Astrocyte of the cerebellum (primary cell): ENCODE measurements at regions not wholly inside any gene's neighbourhood (a gene's known extent, or its start where the extent isn't known, plus 50 kb on each side); places are given as distances from the start of the nearest gene placed in this dataset.
"Not testable (repeated sequence)": the region's sequence is repeated elsewhere in the genome, so short reads cannot be mapped to it uniquely, and the experiment has no call there.

Source experiments
- DNase-seq: peaks from one replicate; pipeline ENCODE4 v3.0.0-alpha.2; 2011; ENCODE audit warnings: low read depth
- H3K4me3 ChIP-seq: 2 replicates; pipeline ENCODE4 v1.5.1; 2011; ENCODE audit warnings: mild to moderate bottlenecking, low read depth, low read length, moderate library complexity
- in situ Hi-C: cut with HindIII; loops from 2 replicates; pipeline ENCODE4 v1.10.0; 2017; ENCODE audit warnings: low sequenced_read_pairs
- TF ChIP-seq, protein P1 (sequence below): IDR thresholded peaks from 2 replicates; pipeline ENCODE4 v1.5.1; 2012; ENCODE audit warnings: low read length, low read depth, moderate library complexity, mild to moderate bottlenecking; ENCODE audit errors: missing control alignments

DNA sequence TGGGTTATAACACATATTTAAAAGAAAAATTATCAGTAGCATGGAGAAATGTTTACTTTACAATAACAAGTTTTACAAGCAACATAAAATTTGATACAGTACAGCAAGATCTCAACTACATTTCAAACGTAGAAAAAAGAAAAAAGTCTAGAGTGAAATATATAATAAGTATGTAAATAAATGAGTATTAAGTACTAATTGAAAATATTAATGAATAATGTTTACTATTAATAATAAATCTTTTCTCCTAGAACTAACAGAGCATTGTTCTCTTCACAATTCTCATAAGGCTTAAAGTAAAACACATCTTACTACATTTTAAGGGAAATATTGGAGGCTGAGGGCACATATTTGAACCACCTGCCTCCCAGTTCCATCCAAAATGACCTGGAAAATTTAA lies 72.1 kb downstream of the TMEM212 start:
- in situ Hi-C loops = no loop called here
- TF ChIP-seq, protein P1, sequence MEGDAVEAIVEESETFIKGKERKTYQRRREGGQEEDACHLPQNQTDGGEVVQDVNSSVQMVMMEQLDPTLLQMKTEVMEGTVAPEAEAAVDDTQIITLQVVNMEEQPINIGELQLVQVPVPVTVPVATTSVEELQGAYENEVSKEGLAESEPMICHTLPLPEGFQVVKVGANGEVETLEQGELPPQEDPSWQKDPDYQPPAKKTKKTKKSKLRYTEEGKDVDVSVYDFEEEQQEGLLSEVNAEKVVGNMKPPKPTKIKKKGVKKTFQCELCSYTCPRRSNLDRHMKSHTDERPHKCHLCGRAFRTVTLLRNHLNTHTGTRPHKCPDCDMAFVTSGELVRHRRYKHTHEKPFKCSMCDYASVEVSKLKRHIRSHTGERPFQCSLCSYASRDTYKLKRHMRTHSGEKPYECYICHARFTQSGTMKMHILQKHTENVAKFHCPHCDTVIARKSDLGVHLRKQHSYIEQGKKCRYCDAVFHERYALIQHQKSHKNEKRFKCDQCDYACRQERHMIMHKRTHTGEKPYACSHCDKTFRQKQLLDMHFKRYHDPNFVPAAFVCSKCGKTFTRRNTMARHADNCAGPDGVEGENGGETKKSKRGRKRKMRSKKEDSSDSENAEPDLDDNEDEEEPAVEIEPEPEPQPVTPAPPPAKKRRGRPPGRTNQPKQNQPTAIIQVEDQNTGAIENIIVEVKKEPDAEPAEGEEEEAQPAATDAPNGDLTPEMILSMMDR = no peak
- DNase-seq = no peak
- no peak overlapping the region for H3K4me3 ChIP-seq

DNA sequence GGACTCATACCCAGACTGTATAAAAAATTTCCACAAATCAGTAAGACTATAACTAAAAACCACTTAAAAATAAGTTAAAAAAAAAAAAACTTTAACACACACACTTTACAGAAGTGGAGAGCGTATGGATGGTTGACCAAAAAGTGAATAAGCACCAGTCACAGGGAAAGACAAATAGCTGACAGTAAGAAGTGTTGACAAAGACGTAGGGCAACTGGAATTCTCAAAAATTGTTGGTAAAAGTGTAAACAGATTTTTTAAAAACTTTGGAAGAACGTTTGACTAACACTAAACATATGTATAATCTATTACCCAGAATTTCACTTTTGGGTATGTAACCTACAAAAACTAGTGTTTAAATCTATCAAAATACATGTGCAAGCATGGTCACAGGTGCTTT lies 73.7 kb downstream of the TMEM212 start:
- TF ChIP-seq, protein P1 = no peak
- in situ Hi-C loops = no loop called here
- H3K4me3 ChIP-seq = no peak overlapping the region
- no peak for DNase-seq

DNA sequence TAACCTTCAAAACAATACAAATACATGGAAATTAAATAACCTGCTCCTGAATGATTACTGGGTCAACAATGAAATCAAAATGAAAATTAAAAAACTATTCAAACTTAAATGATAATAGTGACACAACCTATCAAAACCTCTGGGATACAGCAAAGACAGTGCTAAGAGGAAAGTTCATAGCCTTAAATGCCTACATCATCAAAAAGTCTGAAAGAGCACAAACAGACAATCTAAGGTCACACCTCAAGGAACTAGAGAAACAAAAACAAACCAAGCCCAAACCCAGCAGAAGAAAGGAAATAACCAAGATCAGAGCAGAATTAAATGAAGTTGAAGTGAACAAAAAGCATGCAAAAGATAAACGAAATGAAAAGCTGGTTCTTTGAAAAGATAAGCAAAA lies 79.5 kb downstream of the TMEM212 start:
- in situ Hi-C loops, DNase-seq, H3K4me3 ChIP-seq: not testable (repeated sequence)

DNA sequence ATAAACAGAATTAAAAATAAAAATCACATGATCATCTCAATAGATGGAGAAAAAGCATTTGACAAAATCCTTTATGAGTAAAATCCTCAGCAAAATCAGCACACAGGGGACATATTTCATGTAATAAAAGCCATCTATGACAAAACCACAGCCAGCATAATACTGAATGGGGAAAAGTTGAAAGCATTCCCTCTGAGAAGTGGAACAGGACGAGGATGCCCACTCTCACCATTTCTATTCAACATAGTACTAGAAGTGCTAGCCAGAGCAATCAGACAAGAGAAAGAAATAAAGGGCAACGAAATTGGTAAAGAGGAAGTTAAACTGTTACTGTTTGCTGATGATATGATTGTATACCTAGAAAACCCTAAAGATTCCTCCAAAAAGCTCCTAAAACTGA lies 80.5 kb downstream of the TMEM212 start:
- DNase-seq, in situ Hi-C loops, H3K4me3 ChIP-seq: not testable (repeated sequence)

DNA sequence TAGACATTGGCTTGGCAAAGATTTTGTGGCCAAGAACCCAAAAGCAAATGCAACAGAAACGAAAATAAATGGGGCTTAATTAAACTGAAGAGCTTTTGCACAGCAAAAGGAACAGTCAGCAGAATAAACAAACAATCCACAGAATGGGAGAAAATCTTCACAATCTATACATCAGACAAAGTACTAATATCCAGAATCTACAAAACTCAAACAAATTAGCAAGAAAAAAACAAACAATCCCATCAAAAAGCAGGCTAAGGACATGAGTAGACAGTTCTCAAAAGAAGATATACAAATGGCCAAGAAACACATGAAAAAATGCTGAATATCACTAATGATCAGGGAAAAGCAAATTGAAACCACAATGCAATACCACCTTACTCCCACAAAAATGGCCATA lies 81.7 kb downstream of the TMEM212 start:
- DNase-seq, in situ Hi-C loops, H3K4me3 ChIP-seq: not testable (repeated sequence)

DNA sequence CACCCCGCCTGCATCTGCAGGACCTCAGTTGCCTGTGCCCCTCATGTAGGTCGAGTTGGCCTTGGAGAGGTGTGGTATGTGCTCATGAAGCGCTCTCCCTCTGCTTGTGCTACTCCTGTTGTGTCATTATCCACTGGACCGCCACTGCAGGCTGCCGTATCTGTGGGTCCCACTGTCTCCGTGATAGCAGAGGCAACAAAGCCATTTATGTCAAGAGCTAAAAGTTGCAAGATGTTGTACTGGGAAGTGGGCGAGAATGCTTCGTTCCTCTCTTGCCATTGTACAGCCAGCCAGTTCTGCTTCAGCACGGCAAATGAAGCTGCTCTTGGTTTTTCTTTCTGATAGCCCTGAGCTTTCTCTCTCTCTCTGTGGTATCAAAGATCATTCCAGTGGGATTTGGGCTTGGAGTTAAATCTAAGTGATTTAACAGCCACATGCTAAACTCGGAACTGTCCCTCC lies 89.0 kb downstream of the TMEM212 start:
- no peak overlapping the region for H3K4me3 ChIP-seq
- TF ChIP-seq, protein P1 = no peak
- DNase-seq = no peak
- in situ Hi-C loops = no loop called here

DNA sequence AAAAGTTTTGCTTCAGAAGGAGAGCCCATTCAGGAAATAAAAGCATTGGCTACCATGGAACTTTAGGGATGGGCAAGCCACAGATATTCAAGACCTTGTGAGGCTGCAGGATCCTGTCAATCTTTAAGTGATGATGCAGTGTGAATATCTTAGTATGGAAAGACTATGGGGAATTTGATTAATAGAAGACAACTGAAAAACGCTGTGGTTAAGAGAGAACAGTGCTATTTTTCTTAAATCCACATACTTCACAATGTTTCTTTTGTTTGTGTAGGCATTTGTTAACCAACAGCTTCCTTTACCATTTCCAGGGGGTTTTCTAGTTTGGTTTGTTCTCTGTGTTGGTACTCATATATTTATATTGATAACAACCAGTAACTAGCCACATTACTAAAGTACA lies 90.3 kb downstream of the TMEM212 start:
- in situ Hi-C loops = no loop called here
- DNase-seq = no peak
- TF ChIP-seq, protein P1 = no peak
- H3K4me3 ChIP-seq = no peak overlapping the region

DNA sequence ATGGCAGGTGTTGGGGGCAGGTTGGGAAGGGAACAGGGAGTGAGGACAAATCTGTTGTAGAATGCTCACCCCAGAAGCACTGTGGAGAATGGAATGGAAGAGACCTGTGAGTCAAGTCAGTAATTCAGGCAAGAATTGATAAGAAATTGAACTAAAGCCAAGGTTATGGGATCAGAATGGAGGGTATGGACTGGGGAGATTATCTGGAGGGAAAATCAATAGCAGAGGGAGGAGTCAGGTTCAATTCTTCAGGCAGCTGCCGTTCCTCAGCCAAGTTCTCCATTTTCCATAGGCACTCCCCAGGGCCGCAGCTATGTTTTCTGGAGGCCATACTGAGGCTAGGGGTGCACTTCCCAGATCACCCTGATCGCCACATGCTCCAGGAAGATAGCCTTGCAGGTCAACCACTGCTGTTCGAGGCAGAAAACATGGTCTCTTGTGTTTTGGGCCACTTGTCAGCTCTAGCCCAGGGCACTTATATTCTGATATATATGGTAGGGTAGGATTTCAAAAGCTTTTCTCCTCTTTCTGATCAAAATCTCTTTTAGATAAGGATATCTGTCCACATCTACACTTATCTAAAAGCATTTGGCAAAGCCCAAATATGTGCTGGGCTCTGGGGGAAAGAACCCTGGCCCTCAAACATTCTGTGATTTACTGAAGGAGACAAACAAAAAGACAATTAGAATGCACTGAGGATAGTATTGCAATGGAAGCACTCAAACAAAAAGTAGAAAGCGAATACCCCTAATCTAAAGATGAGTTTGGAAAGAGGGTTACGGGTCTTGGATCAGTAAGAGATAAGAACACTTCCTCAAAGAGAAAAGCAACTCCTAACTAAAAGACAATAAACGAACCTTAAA lies 92.3 kb downstream of the TMEM212 start:
- TF ChIP-seq, protein P1 = no peak
- DNase-seq = no peak
- in situ Hi-C loops = no loop called here
- H3K4me3 ChIP-seq = no peak overlapping the region
